ENCODE measurements at regions not wholly inside any gene's neighbourhood (a gene's known extent, or its start where the extent isn't known, plus 50 kb on each side); places are given as distances from the start of the nearest gene placed in this dataset.

- no peak for TF ChIP-seq CTCF (conservative IDR thresholded peaks at IDR 0.05)
- TF ChIP-seq ZFX (IDR thresholded peaks at IDR 0.05), result no peak
These were observed 183.6 kb downstream of the IRF8 start for GRCh38 chr16:86082418-86083030.

Data from C4-2B (cell line).